GM12878 (cell line): ENCODE measurements at regions not wholly inside any gene's neighbourhood (a gene's known extent, or its start where the extent isn't known, plus 50 kb on each side); places are given as distances from the start of the nearest gene placed in this dataset.

Experiments
- ATAC-seq: fragments of 200-7000 bp; cut with Tn5 transposase; 3 replicates; pipeline ENCODE4 v1.9.1; 2020; ENCODE audit warnings: mild to moderate bottlenecking, moderate library complexity
- BruUV-seq: library from RNA; stranded (reverse); fragments of 400-500 nt; replicated peaks from 2 replicates; lab custom pipeline; 2021; lab: Mats Ljungman, UMichigan
- CTCF ChIA-PET: fragments of 300-600 bp; sonication (Branson Sonifier 250); formaldehyde crosslinking; extraction: SDS; loops from one replicate; lab custom pipeline; 2021; ENCODE audit warnings: inconsistent platforms; lab: Yijun Ruan, JAX
- POLR2A ChIA-PET: fragments of 350-600 bp; formaldehyde crosslinking; extraction: SDS; loops from one replicate; lab custom pipeline; 2021; ENCODE audit warnings: inconsistent platforms; lab: Charles Lee
- RAD21 ChIA-PET: fragments of 300-600 bp; sonication (Branson Sonifier 250); formaldehyde crosslinking; loops from one replicate; lab custom pipeline; 2023; ENCODE audit warnings: antibody characterized with exemption; ENCODE audit not compliant: unreplicated experiment; lab: Charles Lee
- SMC1A ChIA-PET: fragments of 300-600 bp; sonication (Branson Sonifier 250); formaldehyde crosslinking; loops from one replicate; lab custom pipeline; 2023; ENCODE audit not compliant: unreplicated experiment, uncharacterized antibody; lab: Charles Lee
- DNase-seq: peaks from one replicate; pipeline ENCODE4 v3.0.0-alpha.2; 2011; ENCODE audit warnings: low read depth, low spot score
- FAIRE-seq: peaks from 3 replicates; lab custom pipeline; 2011; peaks lifted over from hg19 to GRCh38; lab: Jason Lieb, UNC
- H2AFZ ChIP-seq: 2 replicates; pipeline ENCODE4 v1.6.0; 2011; ENCODE audit warnings: low read depth, low read length, control low read depth; ENCODE audit not compliant: control insufficient read depth
- H3K27ac ChIP-seq: 2 replicates; pipeline ENCODE4 v1.5.1; 2011; ENCODE audit warnings: control low read depth; ENCODE audit not compliant: control insufficient read depth, insufficient read depth
- H3K27me3 ChIP-seq, 2 experiments: replicated peaks in 1 of 2; 2 replicates each; pipeline versions ENCODE4 v1.6.0 to v1.6.1; 2011; ENCODE audit warnings: low read length in 1 of 2; ENCODE audit not compliant: control insufficient read depth in 2 of 2, insufficient read depth in 2 of 2
- H3K36me3 ChIP-seq, 2 experiments: 2 replicates each; pipeline ENCODE4 v1.5.1; 2011; ENCODE audit warnings: low read length in 1 of 2; ENCODE audit not compliant: control insufficient read depth in 2 of 2, insufficient read depth in 2 of 2
- H3K4me1 ChIP-seq: 2 replicates; pipeline ENCODE4 v1.6.1; 2011; ENCODE audit warnings: mild to moderate bottlenecking, low read length, moderate library complexity, mixed read lengths; ENCODE audit not compliant: control insufficient read depth, insufficient read depth
- H3K4me2 ChIP-seq: 2 replicates; pipeline ENCODE4 v1.6.0; 2011; ENCODE audit warnings: control low read depth; ENCODE audit not compliant: control insufficient read depth, insufficient read depth
- H3K4me3 ChIP-seq: fragments of 200-600 bp; sonication (generic); 2 replicates; pipeline ENCODE4 v1.5.1; 2016
- H3K79me2 ChIP-seq: 2 replicates; pipeline ENCODE4 v1.6.0; 2011; ENCODE audit warnings: low read length; ENCODE audit not compliant: control insufficient read depth, insufficient read depth
- H3K9ac ChIP-seq: 2 replicates; pipeline ENCODE4 v1.8.0; 2011; ENCODE audit warnings: low read length, control low read depth, mixed read lengths; ENCODE audit not compliant: control insufficient read depth, insufficient read depth
- H3K9me3 ChIP-seq: replicated peaks from 3 replicates; pipeline ENCODE4 v1.5.1; 2011; ENCODE audit warnings: mild to moderate bottlenecking, low read length; ENCODE audit not compliant: control insufficient read depth, insufficient read depth
- H4K20me1 ChIP-seq: 2 replicates; pipeline ENCODE4 v1.6.0; 2011; ENCODE audit not compliant: control insufficient read depth, insufficient read depth
- ATF2 ChIP-seq: IDR thresholded peaks from 2 replicates; pipeline ENCODE4 v1.6.1; 2012; ENCODE audit warnings: low read length, inconsistent platforms
- BCL3 ChIP-seq: IDR thresholded peaks from 2 replicates; pipeline ENCODE4 v1.6.1; 2011; ENCODE audit warnings: borderline replicate concordance, low read depth, mild to moderate bottlenecking, moderate library complexity, low read length; ENCODE audit not compliant: insufficient read depth, poor library complexity, severe bottlenecking
- EGR1 ChIP-seq, 2 experiments: IDR thresholded peaks; 1 replicate in 1 of 2; 2 replicates in 1 of 2; pipeline ENCODE4 v1.6.1; 2011 to 2012; ENCODE audit warnings: low read depth in 2 of 2, low read length in 2 of 2, borderline replicate concordance in 1 of 2, mild to moderate bottlenecking in 1 of 2, moderate library complexity in 1 of 2
- IRF4 ChIP-seq: IDR thresholded peaks from 2 replicates; pipeline ENCODE4 v1.6.1; 2011; ENCODE audit warnings: low read depth, low read length
- IRF5 ChIP-seq: fragments of 450-650 bp; IDR thresholded peaks from 2 replicates; pipeline ENCODE4 v1.6.1; 2017; ENCODE audit warnings: borderline replicate concordance
- LARP7 ChIP-seq: fragments of 450-650 bp; IDR thresholded peaks from 2 replicates; pipeline ENCODE4 v1.6.1; 2017; ENCODE audit warnings: mild to moderate bottlenecking
- MLLT1 ChIP-seq: fragments of 450-650 bp; IDR thresholded peaks from 2 replicates; pipeline ENCODE4 v1.6.1; 2016; ENCODE audit warnings: mild to moderate bottlenecking
- REST ChIP-seq: IDR thresholded peaks from 2 replicates; pipeline ENCODE4 v1.6.1; 2012; ENCODE audit warnings: mild to moderate bottlenecking, low read depth, low read length
- SIN3A ChIP-seq: IDR thresholded peaks from 2 replicates; pipeline ENCODE4 v1.6.1; 2012; ENCODE audit warnings: low read depth, low read length, improper control_type of control experiment
- SKIL ChIP-seq: fragments of 450-650 bp; IDR thresholded peaks from 2 replicates; pipeline ENCODE4 v1.6.1; 2017; ENCODE audit warnings: mild to moderate bottlenecking, low read depth, inconsistent platforms; ENCODE audit not compliant: poor library complexity, severe bottlenecking
- TCF3 ChIP-seq: IDR thresholded peaks from 2 replicates; pipeline ENCODE4 v1.6.1; 2012; ENCODE audit warnings: low read depth, mild to moderate bottlenecking, low read length, borderline replicate concordance; ENCODE audit not compliant: insufficient read depth
- YBX1 ChIP-seq: fragments of 450-650 bp; IDR thresholded peaks from 2 replicates; pipeline ENCODE4 v1.6.1; 2016; ENCODE audit warnings: antibody characterized with exemption
- WGBS: methylation state at CpG from one replicate; pipeline ENCODE4 v1.1.6; 2016; ENCODE audit warnings: low lambda C conversion rate; ENCODE audit not compliant: insufficient replicate concordance, insufficient coverage; ENCODE audit errors: missing lambda C conversion rate; 5-methylcytosine and 5-hydroxymethylcytosine counted together
- in situ Hi-C: fragments of 300-500 bp; cut with MboI; formaldehyde crosslinking; loops from 9 replicates; pipeline ENCODE4 v1.14.3; 2018; ENCODE audit warnings: mixed read lengths
- intact Hi-C: fragments of 100-400 bp; cut with micrococcal nuclease; formaldehyde crosslinking; loops from one replicate; pipeline ENCODE4 v1.14.2; 2022; ENCODE audit not compliant: unreplicated experiment

GRCh38 chr19:32091241-32091640 lies 254.2 kb upstream of the ZNF507 start (continued):
- TF ChIP-seq TCF3 (no peak), SIN3A (no peak), MLLT1 (no peak), IRF5 (no peak), REST (no peak)

GRCh38 chr19:32097011-32097410 lies 248.4 kb upstream of the ZNF507 start:
- Histone ChIP-seq H3K4me1 (no peaks in the 10 kb centered on the region), H4K20me1 (no peaks in the 10 kb centered on the region), H3K27ac (no peak overlapping the region), H2AFZ (no peak overlapping the region), H3K79me2 (no peaks in the 10 kb centered on the region), H3K36me3 (no peaks in the 10 kb centered on the region), H3K27me3 (no peaks in the 10 kb centered on the region), H3K9ac (no peak overlapping the region), H3K4me3 (no peak overlapping the region), H3K9me3 (no peaks in the 10 kb centered on the region), H3K4me2 (no peak overlapping the region)
- ATAC-seq (no peak), FAIRE-seq (no peak), DNase-seq (no peak)
- ChIA-PET POLR2A (no interaction called here), RAD21 (no interaction called here), SMC1A (no interaction called here), CTCF (no interaction called here)
- no TSS peak for BruUV-seq
- in situ Hi-C loops = no loop called here
- intact Hi-C loops = no loop called here
- 2% methylated on average over 4 of the region's 4 CpGs for WGBS
- no peak for TF ChIP-seq IRF4
- no peak for TF ChIP-seq EGR1 (IDR thresholded peaks at IDR 0.05; ENCODE audit: borderline replicate concordance in 1 of 2, low read depth in 2 of 2, low read length in 2 of 2)
- no peak for TF ChIP-seq ATF2
- TF ChIP-seq BCL3 = no peak
- no peak for TF ChIP-seq YBX1
- TF ChIP-seq SKIL = no peak
- TF ChIP-seq LARP7 = no peak
